Naive thymus-derived CD4-positive, alpha-beta T cell (primary cell): ENCODE measurements at regions not wholly inside any gene's neighbourhood (a gene's known extent, or its start where the extent isn't known, plus 50 kb on each side); places are given as distances from the start of the nearest gene placed in this dataset.

Experiments used
- ATAC-seq: fragments of 150-1000 bp; cut with Tn5 transposase; 2 replicates; pipeline ENCODE4 v1.10.0; 2021; ENCODE audit warnings: mild to moderate bottlenecking, moderate library complexity
- CTCF ChIA-PET: fragments of 350-600 bp; sonication (Branson Sonifier 250); formaldehyde crosslinking; loops from one replicate; lab custom pipeline; 2021; ENCODE audit warnings: antibody characterized with exemption; lab: Charles Lee
- POLR2A ChIA-PET: fragments of 350-600 bp; sonication (Branson Sonifier 250); formaldehyde crosslinking; loops from one replicate; lab custom pipeline; 2021; ENCODE audit warnings: antibody characterized with exemption, inconsistent platforms; lab: Charles Lee
- DNase-seq, 9 donors: peaks; one replicate each; pipeline versions ENCODE4 v3.0.0 to v3.0.0-alpha.2; 2020 to 2022; ENCODE audit warnings: mixed read lengths in 1 of 9
- H3K27ac ChIP-seq: one replicate; pipeline ENCODE4 v1.7.0; 2013; ENCODE audit warnings: mild to moderate bottlenecking, low read depth, low read length, moderate library complexity
- H3K27me3 ChIP-seq, 2 donors: one replicate each; pipeline ENCODE4 v1.7.0; 2013; ENCODE audit warnings: low read length in 2 of 2, mild to moderate bottlenecking in 2 of 2, moderate library complexity in 2 of 2; ENCODE audit not compliant: control insufficient read depth in 2 of 2, insufficient read depth in 2 of 2
- H3K36me3 ChIP-seq, 3 experiments: 1 replicate in 2 of 3; 2 replicates in 1 of 3; pipeline ENCODE4 v1.7.0; 2013; ENCODE audit warnings: low read length in 3 of 3, mild to moderate bottlenecking in 3 of 3, moderate library complexity in 1 of 3; ENCODE audit not compliant: insufficient read depth in 3 of 3, control insufficient read depth in 2 of 3
- H3K4me1 ChIP-seq, 2 donors: one replicate each; pipeline ENCODE4 v1.7.0; 2013; ENCODE audit warnings: low read length in 2 of 2, mild to moderate bottlenecking in 2 of 2, moderate library complexity in 1 of 2; ENCODE audit not compliant: control insufficient read depth in 2 of 2, insufficient read depth in 2 of 2
- H3K4me3 ChIP-seq: 2 replicates; pipeline ENCODE4 v1.7.0; 2013; ENCODE audit warnings: mild to moderate bottlenecking, low read length
- H3K9me3 ChIP-seq, 3 experiments: 1 replicate in 2 of 3; 2 replicates in 1 of 3; pipeline ENCODE4 v1.7.0; 2013; ENCODE audit warnings: low read length in 3 of 3; ENCODE audit not compliant: control insufficient read depth in 2 of 3
- H3K27ac Mint-ChIP-seq, 9 donors: one replicate each; pipeline ENCODE4 v1.8.0; 2020 to 2022; ENCODE audit warnings: mixed read lengths in 9 of 9, mild to moderate bottlenecking in 8 of 9, moderate library complexity in 5 of 9, inconsistent platforms in 2 of 9
- H3K27me3 Mint-ChIP-seq, 5 donors: one replicate each; pipeline ENCODE4 v1.8.0; 2021 to 2022; ENCODE audit warnings: mixed read lengths in 5 of 5, mild to moderate bottlenecking in 1 of 5
- H3K36me3 Mint-ChIP-seq, 5 donors: one replicate each; pipeline ENCODE4 v1.8.0; 2020 to 2022; ENCODE audit warnings: mixed read lengths in 5 of 5, mild to moderate bottlenecking in 3 of 5, inconsistent platforms in 1 of 5
- H3K4me1 Mint-ChIP-seq, 7 donors: one replicate each; pipeline ENCODE4 v1.8.0; 2020 to 2022; ENCODE audit warnings: mixed read lengths in 7 of 7, mild to moderate bottlenecking in 3 of 7, inconsistent platforms in 1 of 7
- H3K4me3 Mint-ChIP-seq, 10 donors: one replicate each; pipeline ENCODE4 v1.8.0; 2020 to 2022; ENCODE audit warnings: mild to moderate bottlenecking in 10 of 10, mixed read lengths in 10 of 10, moderate library complexity in 6 of 10, inconsistent platforms in 2 of 10
- H3K9me3 Mint-ChIP-seq, 11 donors: one replicate each; pipeline ENCODE4 v1.8.0; 2020 to 2022; ENCODE audit warnings: mixed read lengths in 11 of 11, mild to moderate bottlenecking in 4 of 11, inconsistent platforms in 1 of 11, moderate library complexity in 1 of 11
- intact Hi-C, 2 donors: fragments of 100-400 bp; cut with micrococcal nuclease; formaldehyde crosslinking; loops; one replicate each; pipeline ENCODE4 v1.15.1; 2023

DNA sequence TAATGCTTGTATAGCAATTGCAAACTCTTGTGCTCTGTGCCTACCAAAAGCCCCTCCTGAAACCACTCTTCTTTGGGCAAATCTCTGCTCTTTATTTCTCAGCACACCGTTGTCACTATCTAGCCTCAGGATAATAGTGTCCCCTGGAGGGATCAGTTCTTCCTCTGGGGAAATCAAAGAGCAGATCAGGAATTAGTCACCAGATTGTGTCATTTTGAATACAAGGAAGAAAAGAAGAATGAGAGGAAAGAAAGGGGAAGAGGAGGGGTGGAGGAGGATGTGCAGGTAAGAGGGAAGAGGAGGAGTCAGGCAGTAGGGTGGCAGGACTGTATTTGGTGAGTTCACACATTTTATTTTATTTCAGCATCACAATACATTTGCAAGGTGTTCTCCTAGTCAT lies 256.4 kb downstream of the GRIN2B start:
- H3K4me3 ChIP-seq = no peak overlapping the region
- ATAC-seq (no peak), DNase-seq (no peak)
- ChIA-PET CTCF (no interaction called here), POLR2A (no interaction called here)
- Mint-ChIP-seq H3K27ac (no peak overlapping the region), H3K4me1 (no peaks in the 10 kb centered on the region), H3K9me3 (peaks cover 0 to 5% (median 0%) of the 10 kb centered on the region in 11 donors), H3K36me3 (no peaks in the 10 kb centered on the region), H3K4me3 (no peak overlapping the region), H3K27me3 (peaks cover 4 to 23% (median 18%) of the 10 kb centered on the region in 5 donors)
- no peak overlapping the region for H3K27ac ChIP-seq
- no peaks in the 10 kb centered on the region for H3K9me3 ChIP-seq
- intact Hi-C loops = no loop called here
- no peaks in the 10 kb centered on the region for H3K27me3 ChIP-seq
- no peaks in the 10 kb centered on the region for H3K36me3 ChIP-seq
- no peaks in the 10 kb centered on the region for H3K4me1 ChIP-seq

GRCh38 chr12:13724136-13724535 lies 257.3 kb downstream of the GRIN2B start:
- Histone ChIP-seq H3K27ac (no peak overlapping the region), H3K27me3 (no peaks in the 10 kb centered on the region), H3K9me3 (no peaks in the 10 kb centered on the region), H3K4me1 (no peaks in the 10 kb centered on the region), H3K4me3 (no peak overlapping the region), H3K36me3 (no peaks in the 10 kb centered on the region)
- no peak overlapping the region for H3K27ac Mint-ChIP-seq
- DNase-seq (no peak), ATAC-seq (no peak)
- peaks cover 0 to 5% (median 0%) of the 10 kb centered on the region in 11 donors for H3K9me3 Mint-ChIP-seq
- H3K4me1 Mint-ChIP-seq = no peaks in the 10 kb centered on the region
- intact Hi-C loops = no loop called here
- ChIA-PET CTCF (no interaction called here), POLR2A (no interaction called here)
- H3K27me3 Mint-ChIP-seq = peaks cover 0 to 23% (median 13%) of the 10 kb centered on the region in 5 donors
- no peaks in the 10 kb centered on the region for H3K36me3 Mint-ChIP-seq
- H3K4me3 Mint-ChIP-seq = no peak overlapping the region

GRCh38 chr12:13719986-13720385 lies 261.4 kb downstream of the GRIN2B start:
- Mint-ChIP-seq H3K4me3 (no peak overlapping the region), H3K4me1 (no peaks in the 10 kb centered on the region), H3K9me3 (peaks cover 0 to 5% (median 0%) of the 10 kb centered on the region in 11 donors), H3K27me3 (peaks cover 0 to 11% (median 9%) of the 10 kb centered on the region in 5 donors), H3K36me3 (no peaks in the 10 kb centered on the region), H3K27ac (no peak overlapping the region)
- no peaks in the 10 kb centered on the region for H3K27me3 ChIP-seq
- no peaks in the 10 kb centered on the region for H3K4me1 ChIP-seq
- CTCF ChIA-PET = no interaction called here
- no peak for ATAC-seq
- intact Hi-C loops = no loop called here
- no peak for DNase-seq
- H3K36me3 ChIP-seq = no peaks in the 10 kb centered on the region
- POLR2A ChIA-PET = no interaction called here
- no peak overlapping the region for H3K27ac ChIP-seq
- H3K4me3 ChIP-seq = no peak overlapping the region
- H3K9me3 ChIP-seq = no peaks in the 10 kb centered on the region

DNA sequence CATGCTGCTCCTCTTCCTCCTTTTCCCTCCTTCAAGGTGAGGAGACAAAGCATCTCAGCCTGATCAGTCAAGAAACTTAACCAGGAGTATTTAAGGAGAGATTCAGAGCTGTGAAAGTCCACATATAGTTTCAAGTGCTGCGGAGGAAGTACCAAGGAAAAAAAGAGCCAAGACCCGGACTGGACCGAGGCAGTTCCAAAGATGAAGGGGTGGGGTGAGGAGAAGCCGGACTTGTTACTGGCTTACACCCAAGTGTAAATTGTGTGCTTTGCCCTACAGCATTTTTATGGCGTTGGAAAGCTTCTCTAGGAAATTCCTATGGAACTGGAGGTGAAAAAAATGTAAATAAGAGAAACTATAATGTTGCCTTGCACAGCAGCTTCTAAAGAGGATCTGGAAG lies 263.1 kb downstream of the GRIN2B start:
- H3K27ac Mint-ChIP-seq = no peak overlapping the region
- H3K4me1 Mint-ChIP-seq = no peaks in the 10 kb centered on the region
- no peaks in the 10 kb centered on the region for H3K4me1 ChIP-seq
- peaks cover 0 to 5% (median 0%) of the 10 kb centered on the region in 11 donors for H3K9me3 Mint-ChIP-seq
- H3K4me3 ChIP-seq = no peak overlapping the region
- ChIA-PET CTCF (no interaction called here), POLR2A (no interaction called here)
- H3K9me3 ChIP-seq = no peaks in the 10 kb centered on the region
- peak overlapping the region in 1 of 10 donors; percentile 0 for H3K4me3 Mint-ChIP-seq
- H3K27ac ChIP-seq = no peak overlapping the region
- no peaks in the 10 kb centered on the region for H3K36me3 ChIP-seq
- no peak for DNase-seq
- no peaks in the 10 kb centered on the region for H3K27me3 ChIP-seq
- H3K27me3 Mint-ChIP-seq = peaks cover 0 to 11% (median 5%) of the 10 kb centered on the region in 5 donors
- intact Hi-C loops = no loop called here
- ATAC-seq = no peak
- no peaks in the 10 kb centered on the region for H3K36me3 Mint-ChIP-seq

DNA sequence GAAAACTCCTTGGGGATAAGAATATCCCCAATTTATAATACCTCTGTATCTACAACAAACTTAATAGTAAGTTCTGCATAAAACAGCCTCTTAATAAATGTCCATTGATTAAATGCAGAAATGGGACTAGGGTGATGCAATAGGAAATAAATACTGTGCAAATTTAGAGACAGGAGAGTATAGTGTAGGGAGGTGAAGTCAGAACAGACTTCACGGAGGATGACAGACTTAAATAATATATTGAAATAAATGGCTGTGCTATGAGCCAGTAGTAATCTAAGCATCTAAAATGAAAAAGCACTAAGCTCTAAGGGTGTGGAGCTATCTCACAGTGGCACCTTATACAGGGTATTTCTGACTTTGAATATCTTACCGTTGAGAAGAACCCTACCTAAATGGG lies 265.3 kb downstream of the GRIN2B start:
- no peaks in the 10 kb centered on the region for H3K36me3 ChIP-seq
- H3K4me1 ChIP-seq = no peaks in the 10 kb centered on the region
- no peak overlapping the region for H3K4me3 ChIP-seq
- Mint-ChIP-seq H3K4me1 (no peaks in the 10 kb centered on the region), H3K36me3 (no peaks in the 10 kb centered on the region), H3K27me3 (peaks cover 0 to 9% (median 5%) of the 10 kb centered on the region in 5 donors), H3K4me3 (no peak overlapping the region), H3K9me3 (peaks cover 0 to 5% (median 0%) of the 10 kb centered on the region in 11 donors), H3K27ac (no peak overlapping the region)
- ATAC-seq = no peak
- H3K27ac ChIP-seq = no peak overlapping the region
- POLR2A ChIA-PET = no interaction called here
- no peaks in the 10 kb centered on the region for H3K9me3 ChIP-seq
- CTCF ChIA-PET = no interaction called here
- DNase-seq = no peak
- no peaks in the 10 kb centered on the region for H3K27me3 ChIP-seq
- intact Hi-C loops = no loop called here

DNA sequence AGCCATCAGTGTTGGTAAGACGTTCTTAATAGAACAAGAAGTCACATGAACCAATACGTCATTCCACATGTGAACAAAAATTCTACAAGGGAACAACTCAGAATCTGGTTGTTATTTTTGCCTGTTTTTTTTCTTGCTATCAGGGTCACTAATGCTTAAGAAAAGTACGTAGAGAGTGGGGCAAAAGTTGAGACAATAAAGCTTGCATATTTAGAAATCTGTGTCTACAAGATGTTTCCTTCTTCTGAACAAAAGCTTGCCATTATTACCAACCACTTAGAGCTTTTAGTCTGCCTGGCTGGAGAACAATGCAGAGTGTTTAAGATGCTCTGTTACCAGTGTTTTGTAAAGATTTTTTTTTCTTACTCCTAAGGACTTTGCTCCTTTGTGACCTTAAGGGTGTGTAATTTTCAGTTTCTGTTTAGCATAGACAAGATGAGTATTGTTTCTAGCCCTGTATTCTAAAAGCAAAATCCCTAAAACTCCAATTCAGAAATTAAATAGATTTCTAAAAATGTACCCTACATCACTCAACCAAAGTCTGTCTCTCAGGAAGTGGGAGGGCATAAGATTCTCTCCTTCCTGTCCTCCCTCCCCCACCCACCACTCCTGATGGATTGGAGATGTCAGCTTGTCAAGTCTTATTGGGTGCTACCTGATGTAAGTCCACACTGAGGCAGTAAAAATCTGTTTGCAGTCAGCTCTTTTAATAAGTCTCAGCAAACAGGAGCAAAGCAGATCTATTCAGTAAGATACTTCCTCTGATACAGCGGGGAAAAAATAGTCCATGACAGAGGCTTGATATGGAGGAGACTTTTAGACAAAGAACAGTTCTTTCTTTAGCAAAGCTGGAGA lies 267.6 kb downstream of the GRIN2B start:
- Mint-ChIP-seq H3K36me3 (no peaks in the 10 kb centered on the region), H3K4me1 (no peaks in the 10 kb centered on the region), H3K4me3 (no peak overlapping the region), H3K27ac (no peak overlapping the region), H3K27me3 (peaks cover 0 to 10% (median 3%) of the 10 kb centered on the region in 5 donors), H3K9me3 (peaks cover 0 to 3% (median 0%) of the 10 kb centered on the region in 11 donors)
- DNase-seq = no peak
- H3K4me3 ChIP-seq = no peak overlapping the region
- H3K27me3 ChIP-seq = no peaks in the 10 kb centered on the region
- POLR2A ChIA-PET = no interaction called here
- H3K27ac ChIP-seq = no peak overlapping the region
- no peak for ATAC-seq
- H3K36me3 ChIP-seq = no peaks in the 10 kb centered on the region
- no peaks in the 10 kb centered on the region for H3K9me3 ChIP-seq
- CTCF ChIA-PET = no interaction called here
- intact Hi-C loops = no loop called here
- H3K4me1 ChIP-seq = no peaks in the 10 kb centered on the region

- intact Hi-C loops = no loop called here
- peaks cover 0 to 10% (median 0%) of the 10 kb centered on the region in 11 donors for H3K9me3 Mint-ChIP-seq
- ATAC-seq (no peak), DNase-seq (no peak)
- Histone ChIP-seq H3K27me3 (no peaks in the 10 kb centered on the region), H3K9me3 (no peaks in the 10 kb centered on the region), H3K4me3 (no peak overlapping the region), H3K27ac (no peak overlapping the region), H3K36me3 (no peaks in the 10 kb centered on the region), H3K4me1 (no peaks in the 10 kb centered on the region)
- H3K27ac Mint-ChIP-seq = no peak overlapping the region
- H3K36me3 Mint-ChIP-seq = no peaks in the 10 kb centered on the region
- CTCF ChIA-PET = no interaction called here
- POLR2A ChIA-PET = no interaction called here
- H3K27me3 Mint-ChIP-seq = peaks cover 0 to 21% (median 19%) of the 10 kb centered on the region in 5 donors
- no peaks in the 10 kb centered on the region for H3K4me1 Mint-ChIP-seq
- no peak overlapping the region for H3K4me3 Mint-ChIP-seq
Observed at GRCh38 chr12:13707829-13708228, 273.6 kb downstream of the GRIN2B start.
